ENCODE measurements at regions not wholly inside any gene's neighbourhood (a gene's known extent, or its start where the extent isn't known, plus 50 kb on each side); places are given as distances from the start of the nearest gene placed in this dataset.

- no peak for TF ChIP-seq POLR2A (IDR thresholded peaks at IDR 0.05)
- TF ChIP-seq, protein P1, sequence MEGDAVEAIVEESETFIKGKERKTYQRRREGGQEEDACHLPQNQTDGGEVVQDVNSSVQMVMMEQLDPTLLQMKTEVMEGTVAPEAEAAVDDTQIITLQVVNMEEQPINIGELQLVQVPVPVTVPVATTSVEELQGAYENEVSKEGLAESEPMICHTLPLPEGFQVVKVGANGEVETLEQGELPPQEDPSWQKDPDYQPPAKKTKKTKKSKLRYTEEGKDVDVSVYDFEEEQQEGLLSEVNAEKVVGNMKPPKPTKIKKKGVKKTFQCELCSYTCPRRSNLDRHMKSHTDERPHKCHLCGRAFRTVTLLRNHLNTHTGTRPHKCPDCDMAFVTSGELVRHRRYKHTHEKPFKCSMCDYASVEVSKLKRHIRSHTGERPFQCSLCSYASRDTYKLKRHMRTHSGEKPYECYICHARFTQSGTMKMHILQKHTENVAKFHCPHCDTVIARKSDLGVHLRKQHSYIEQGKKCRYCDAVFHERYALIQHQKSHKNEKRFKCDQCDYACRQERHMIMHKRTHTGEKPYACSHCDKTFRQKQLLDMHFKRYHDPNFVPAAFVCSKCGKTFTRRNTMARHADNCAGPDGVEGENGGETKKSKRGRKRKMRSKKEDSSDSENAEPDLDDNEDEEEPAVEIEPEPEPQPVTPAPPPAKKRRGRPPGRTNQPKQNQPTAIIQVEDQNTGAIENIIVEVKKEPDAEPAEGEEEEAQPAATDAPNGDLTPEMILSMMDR (IDR thresholded peaks at IDR 0.05), result no peak
- no peak for DNase-seq
- no peaks in the 10 kb centered on the region for H3K36me3 ChIP-seq (ENCODE audit: low read depth, missing control alignments)
- intact Hi-C loops (cut with DNase I; ENCODE audit: low total_unique reads), result no loop called here
- no peak overlapping the region for H3K4me3 ChIP-seq
- no peaks in the 10 kb centered on the region for H3K27me3 ChIP-seq
- 93 to 100% methylated on average over 1 of the region's 1 CpG for WGBS, 2 donors
- no peaks in the 10 kb centered on the region for H3K9me3 ChIP-seq
- H3K4me1 ChIP-seq, result no peaks in the 10 kb centered on the region
- H3K27ac ChIP-seq, result no peak overlapping the region
These were observed 471.6 kb downstream of the BUD13 start for GRCh38 chr11:116301141-116301540.

DNA sequence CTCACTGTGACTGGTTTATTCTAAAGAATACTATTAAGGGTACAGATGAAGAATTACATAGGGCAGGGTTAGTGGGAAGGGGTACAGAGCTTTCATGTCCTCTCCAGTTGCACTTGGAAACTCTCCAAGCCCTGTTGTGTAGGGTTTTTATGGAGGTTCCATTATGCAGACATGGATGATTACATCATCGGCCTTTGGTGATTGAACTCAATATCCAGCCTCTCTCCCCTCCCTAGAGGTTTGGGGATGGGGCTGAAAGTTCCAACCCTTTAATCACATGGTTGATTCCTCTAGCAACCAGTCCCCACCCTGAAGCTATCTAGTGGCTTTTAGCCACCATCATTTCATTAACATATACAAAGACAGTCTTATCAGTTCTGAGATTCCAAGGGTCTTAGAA is 472.6 kb downstream of the BUD13 start:
- Histone ChIP-seq H3K27me3 (no peaks in the 10 kb centered on the region), H3K4me3 (no peak overlapping the region), H3K4me1 (no peaks in the 10 kb centered on the region), H3K9me3 (no peaks in the 10 kb centered on the region), H3K36me3 (ENCODE audit: low read depth, missing control alignments) (no peaks in the 10 kb centered on the region), H3K27ac (no peak overlapping the region)
- TF ChIP-seq POLR2A (IDR thresholded peaks at IDR 0.05), result no peak
- TF ChIP-seq, protein P1 (IDR thresholded peaks at IDR 0.05), result no peak
- no peak for DNase-seq
- intact Hi-C loops (cut with DNase I; ENCODE audit: low total_unique reads), result no loop called here
- WGBS, 2 donors, result 86 to 87% methylated on average over 1 of the region's 1 CpG

- H3K27me3 ChIP-seq, result no peaks in the 10 kb centered on the region
- WGBS, 2 donors, result 44 to 60% methylated on average over 1 of the region's 1 CpG
- H3K4me3 ChIP-seq, result no peak overlapping the region
- no peaks in the 10 kb centered on the region for H3K4me1 ChIP-seq
- H3K27ac ChIP-seq, result no peak overlapping the region
- DNase-seq, result no peak
- intact Hi-C loops (cut with DNase I; ENCODE audit: low total_unique reads), result no loop called here
- no peaks in the 10 kb centered on the region for H3K36me3 ChIP-seq (ENCODE audit: low read depth, missing control alignments)
- no peak for TF ChIP-seq POLR2A (IDR thresholded peaks at IDR 0.05)
- TF ChIP-seq, protein P1 (IDR thresholded peaks at IDR 0.05), result no peak
- no peaks in the 10 kb centered on the region for H3K9me3 ChIP-seq
These were observed 478.2 kb downstream of the BUD13 start for GRCh38 chr11:116294630-116295029.

DNA sequence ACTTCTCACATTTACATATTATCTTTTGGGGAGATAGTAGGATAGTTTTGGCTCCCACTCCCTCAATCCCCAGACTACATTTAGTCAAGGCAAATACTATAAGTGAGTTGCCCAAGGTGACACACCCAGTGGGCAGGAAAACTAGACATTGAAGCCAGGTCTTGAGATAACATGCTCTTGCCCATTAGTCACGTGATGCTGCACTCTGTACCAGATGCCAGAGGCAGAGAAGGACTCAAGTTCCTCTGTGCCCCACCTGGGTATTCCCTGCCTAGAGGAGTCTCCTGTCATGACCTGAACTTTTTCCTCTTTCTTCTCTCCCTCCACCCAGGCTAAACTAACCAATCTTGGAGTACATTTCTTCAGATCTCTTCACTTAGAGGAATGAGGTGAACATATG is 484.9 kb downstream of the BUD13 start:
- TF ChIP-seq, protein P1 (IDR thresholded peaks at IDR 0.05), result no peak
- TF ChIP-seq POLR2A (IDR thresholded peaks at IDR 0.05), result no peak
- H3K27me3 ChIP-seq, result no peaks in the 10 kb centered on the region
- DNase-seq, result no peak
- H3K4me3 ChIP-seq, result no peak overlapping the region
- H3K36me3 ChIP-seq (ENCODE audit: low read depth, missing control alignments), result no peaks in the 10 kb centered on the region
- WGBS, 2 donors, result 65 to 81% methylated on average over 1 of the region's 1 CpG
- H3K27ac ChIP-seq, result no peak overlapping the region
- intact Hi-C loops (cut with DNase I; ENCODE audit: low total_unique reads), result no loop called here
- no peaks in the 10 kb centered on the region for H3K4me1 ChIP-seq
- H3K9me3 ChIP-seq, result no peaks in the 10 kb centered on the region

- Histone ChIP-seq H3K4me3 (no peak overlapping the region), H3K27me3 (no peaks in the 10 kb centered on the region), H3K4me1 (no peaks in the 10 kb centered on the region), H3K36me3 (ENCODE audit: low read depth, missing control alignments) (no peaks in the 10 kb centered on the region), H3K9me3 (no peaks in the 10 kb centered on the region), H3K27ac (no peak overlapping the region)
- WGBS, 2 donors, result 67 to 72% methylated on average over 3 of the region's 3 CpGs
- no peak for TF ChIP-seq POLR2A (IDR thresholded peaks at IDR 0.05)
- TF ChIP-seq, protein P1 (IDR thresholded peaks at IDR 0.05), result no peak
- no peak for DNase-seq
- intact Hi-C loops (cut with DNase I; ENCODE audit: low total_unique reads), result no loop called here
These were observed 487.8 kb downstream of the BUD13 start for GRCh38 chr11:116285026-116285425.
